Erythroblast (primary cell): ENCODE measurements at regions not wholly inside any gene's neighbourhood (a gene's known extent, or its start where the extent isn't known, plus 50 kb on each side); places are given as distances from the start of the nearest gene placed in this dataset.
"Not testable (repeated sequence)": the region's sequence is repeated elsewhere in the genome, so short reads cannot be mapped to it uniquely, and the experiment has no call there.

ENCODE experiments used
- DNase-seq, 2 experiments: peaks; one replicate each; lab custom pipeline; 2025; lab: John Stamatoyannopoulos, UW
- GATA1 ChIP-seq: IDR thresholded peaks from 2 replicates; pipeline ENCODE4 v1.6.1; 2011; ENCODE audit warnings: low read depth, mild to moderate bottlenecking, control low read depth, low read length, moderate library complexity
- POLR2A ChIP-seq: IDR thresholded peaks from 2 replicates; pipeline ENCODE4 v1.6.1; 2011; ENCODE audit warnings: mild to moderate bottlenecking, low read length

- no peak for TF ChIP-seq POLR2A
- no peak for TF ChIP-seq GATA1
- DNase-seq = no peak
These were observed 67.2 kb downstream of the BUB3 start for GRCh38 chr10:123221418-123221817.

GRCh38 chr10:123222832-123223231, 68.6 kb downstream of the BUB3 start:
- TF ChIP-seq POLR2A = no peak
- TF ChIP-seq GATA1 = no peak
- DNase-seq = no peak

- DNase-seq = no peak
These were observed 73.5 kb downstream of the BUB3 start for GRCh38 chr10:123227706-123228105.

GRCh38 chr10:123229927-123230630, 75.9 kb downstream of the BUB3 start:
- TF ChIP-seq GATA1 (no peak), POLR2A (no peak)

More at GRCh38 chr10:123227706-123228105, 73.5 kb downstream of the BUB3 start:
- no peak for TF ChIP-seq GATA1
- TF ChIP-seq POLR2A = no peak

GRCh38 chr10:123232879-123233278, 78.7 kb downstream of the BUB3 start:
- DNase-seq = not testable (repeated sequence)

More at GRCh38 chr10:123229927-123230630, 75.9 kb downstream of the BUB3 start:
- DNase-seq = no peak

GRCh38 chr10:123235014-123235413, 80.8 kb downstream of the BUB3 start:
- DNase-seq = not testable (repeated sequence)

- peak; percentile 7 to 8 for DNase-seq
- TF ChIP-seq GATA1 = no peak
- no peak for TF ChIP-seq POLR2A
These were observed 81.9 kb downstream of the BUB3 start for GRCh38 chr10:123236126-123236525.

GRCh38 chr10:123240250-123240649, 86.0 kb downstream of the BUB3 start:
- DNase-seq = no peak
- TF ChIP-seq GATA1 = no peak
- no peak for TF ChIP-seq POLR2A

GRCh38 chr10:123240776-123241175, 86.6 kb downstream of the BUB3 start:
- no peak for DNase-seq
- TF ChIP-seq GATA1 = no peak
- no peak for TF ChIP-seq POLR2A

GRCh38 chr10:123241391-123242141, 87.4 kb downstream of the BUB3 start:
- TF ChIP-seq POLR2A = no peak
- no peak for TF ChIP-seq GATA1
- DNase-seq = no peak

GRCh38 chr10:123244747-123245146, 90.5 kb downstream of the BUB3 start:
- no peak for DNase-seq
- TF ChIP-seq POLR2A (no peak), GATA1 (no peak)

GRCh38 chr10:123245264-123245663, 91.1 kb downstream of the BUB3 start:
- no peak for DNase-seq
- TF ChIP-seq POLR2A = no peak
- no peak for TF ChIP-seq GATA1

- no peak for TF ChIP-seq POLR2A
- no peak for DNase-seq
These were observed 95.7 kb downstream of the BUB3 start for GRCh38 chr10:123249894-123250293.

GRCh38 chr10:123250640-123251039, 96.4 kb downstream of the BUB3 start:
- TF ChIP-seq GATA1 = no peak
- TF ChIP-seq POLR2A = no peak
- no peak for DNase-seq

- TF ChIP-seq GATA1 (no peak), POLR2A (no peak)
- no peak for DNase-seq
These were observed 98.6 kb downstream of the BUB3 start for GRCh38 chr10:123252779-123253178.

- DNase-seq = not testable (repeated sequence)
These were observed 100.1 kb downstream of the BUB3 start for GRCh38 chr10:123254343-123254742.
